BLaER1 treated with 17β-estradiol and CSF1 and Interleukin-3, amounts not matched to agents 10 nM and 100 nM (cell line): ENCODE measurements at regions not wholly inside any gene's neighbourhood (a gene's known extent, or its start where the extent isn't known, plus 50 kb on each side); places are given as distances from the start of the nearest gene placed in this dataset.

ENCODE experiments used
- H3K27ac ChIP-seq, 11 experiments: shearing (Covaris generic); formaldehyde crosslinking; 2 replicates each; pipeline ENCODE4 v1.8.1; 2022
- H3K27me3 ChIP-seq, 11 experiments: shearing (Covaris generic); formaldehyde crosslinking; 2 replicates each; pipeline ENCODE4 v1.8.1; 2022
- H3K36me3 ChIP-seq, 11 experiments: shearing (Covaris generic); formaldehyde crosslinking; 2 replicates each; pipeline ENCODE4 v1.8.1; 2022
- H3K4me1 ChIP-seq, 10 experiments: shearing (Covaris generic); formaldehyde crosslinking; 2 replicates each; pipeline ENCODE4 v1.8.1; 2022
- H3K4me2 ChIP-seq, 11 experiments: shearing (Covaris generic); formaldehyde crosslinking; 2 replicates each; pipeline ENCODE4 v1.8.1; 2022
- H3K4me3 ChIP-seq, 10 experiments: shearing (Covaris generic); formaldehyde crosslinking; 2 replicates each; pipeline ENCODE4 v1.8.1; 2022
- H3K9ac ChIP-seq, 11 experiments: shearing (Covaris generic); formaldehyde crosslinking; 2 replicates each; pipeline ENCODE4 v1.8.1; 2022
- H3K9me3 ChIP-seq, 11 experiments: shearing (Covaris generic); formaldehyde crosslinking; replicated peaks in 1 of 11; 2 replicates each; pipeline ENCODE4 v1.8.1; 2022
- H4K20me1 ChIP-seq, 11 experiments: shearing (Covaris generic); formaldehyde crosslinking; 2 replicates each; pipeline ENCODE4 v1.8.1; 2022
- Cebpa-rat ChIP-seq, 11 experiments: shearing (Covaris generic); IDR thresholded peaks; 2 replicates each; pipeline ENCODE4 v1.8.1; 2022

DNA sequence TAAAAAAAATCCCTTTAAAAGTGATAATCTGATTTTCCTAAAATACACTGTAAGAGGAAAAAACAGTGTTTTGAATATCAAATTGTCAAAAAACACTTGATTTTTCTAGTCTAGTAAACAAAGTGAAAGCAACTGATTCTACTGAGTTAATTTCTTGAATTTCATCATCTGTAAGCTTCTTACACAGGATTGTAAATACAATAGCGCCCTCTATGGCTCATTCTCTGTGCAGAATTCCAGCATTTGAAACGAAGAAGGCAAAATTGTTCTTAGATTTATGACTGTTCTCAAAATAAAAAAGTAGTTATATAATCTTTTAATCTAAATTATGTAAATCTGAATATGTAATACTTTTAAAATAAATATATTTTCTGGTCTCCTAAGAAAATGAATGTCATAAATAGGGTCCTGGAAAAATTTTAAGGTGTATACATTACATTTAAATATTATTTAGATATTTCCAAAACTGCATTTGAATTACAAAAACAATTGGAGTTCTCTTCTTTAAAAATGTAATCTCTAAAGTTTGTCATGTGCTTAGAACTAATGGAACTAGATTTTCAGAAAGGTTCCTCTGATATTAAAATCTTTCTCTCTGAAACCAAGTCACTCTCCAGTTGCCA is 176.9 kb upstream of the MC4R start:
- Histone ChIP-seq H3K27ac (no peak overlapping the region), H3K4me3 (no peak overlapping the region), H3K9ac (no peak overlapping the region), H3K4me2 (no peak overlapping the region), H3K4me1 (no peaks in the 10 kb centered on the region), H3K9me3 (peaks cover 0 to 13% (median 6%) of the 10 kb centered on the region in 11 experiments; a peak in 8 of 22 replicates), H4K20me1 (no peaks in the 10 kb centered on the region), H3K27me3 (no peaks in the 10 kb centered on the region), H3K36me3 (no peaks in the 10 kb centered on the region)
- no peak for TF ChIP-seq Cebpa-rat (IDR thresholded peaks at IDR 0.05)

GRCh38 chr18:60552948-60553347 is 180.4 kb upstream of the MC4R start:
- no peak for TF ChIP-seq Cebpa-rat (IDR thresholded peaks at IDR 0.05)
- H3K4me1 ChIP-seq, result 0 out of 20 replicates have a peak, but pooled peaks cover 0 to 3% (median 0%) of the 10 kb centered on the region in 10 experiments
- H3K27ac ChIP-seq, result no peak overlapping the region
- no peak overlapping the region for H3K4me3 ChIP-seq
- no peak overlapping the region for H3K9ac ChIP-seq
- H3K36me3 ChIP-seq, result no peaks in the 10 kb centered on the region
- H3K4me2 ChIP-seq, result no peak overlapping the region
- no peaks in the 10 kb centered on the region for H4K20me1 ChIP-seq
- no peaks in the 10 kb centered on the region for H3K27me3 ChIP-seq
- peaks cover 0 to 25% (median 17%) of the 10 kb centered on the region in 11 experiments; a peak in 15 of 22 replicates for H3K9me3 ChIP-seq

- Histone ChIP-seq H3K4me1 (0 out of 20 replicates have a peak, but pooled peaks cover 0 to 3% (median 0%) of the 10 kb centered on the region in 10 experiments), H3K4me3 (no peak overlapping the region), H3K27me3 (no peaks in the 10 kb centered on the region), H3K36me3 (no peaks in the 10 kb centered on the region), H3K4me2 (no peak overlapping the region), H4K20me1 (no peaks in the 10 kb centered on the region), H3K27ac (no peak overlapping the region), H3K9ac (no peak overlapping the region), H3K9me3 (peaks cover 0 to 25% (median 17%) of the 10 kb centered on the region in 11 experiments; a peak in 15 of 22 replicates)
- no peak for TF ChIP-seq Cebpa-rat (IDR thresholded peaks at IDR 0.05)
These were observed 182.4 kb upstream of the MC4R start for GRCh38 chr18:60554967-60555366.

DNA sequence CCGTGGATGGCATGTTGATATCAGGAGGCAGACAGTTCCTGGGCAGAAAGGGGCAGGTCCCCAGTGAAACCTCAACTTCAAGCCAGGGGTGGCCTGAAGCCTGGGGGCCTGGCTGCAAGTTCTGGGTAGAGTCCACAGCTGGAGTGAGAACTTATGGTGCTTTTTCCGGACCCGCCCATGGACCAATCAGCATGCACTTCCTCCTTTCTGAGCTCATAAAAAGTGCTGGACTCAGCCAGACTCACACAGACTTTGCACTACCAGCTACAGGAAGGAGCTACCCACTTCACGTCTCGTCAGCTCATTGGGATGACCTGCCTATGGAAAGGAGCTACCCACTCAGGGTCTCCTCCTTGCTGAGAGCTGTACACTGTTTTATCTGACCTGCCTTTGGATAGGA is 183.1 kb upstream of the MC4R start:
- Histone ChIP-seq H3K27ac (no peak overlapping the region), H3K9ac (no peak overlapping the region), H4K20me1 (no peaks in the 10 kb centered on the region), H3K27me3 (no peaks in the 10 kb centered on the region), H3K4me3 (no peak overlapping the region), H3K4me1 (0 out of 20 replicates have a peak, but pooled peaks cover 0 to 3% (median 0%) of the 10 kb centered on the region in 10 experiments), H3K9me3 (peaks cover 0 to 25% (median 17%) of the 10 kb centered on the region in 11 experiments; a peak in 15 of 22 replicates), H3K36me3 (no peaks in the 10 kb centered on the region), H3K4me2 (no peak overlapping the region)
- TF ChIP-seq Cebpa-rat (IDR thresholded peaks at IDR 0.05), result no peak

GRCh38 chr18:60556326-60556725 is 183.8 kb upstream of the MC4R start:
- H3K4me3 ChIP-seq, result no peak overlapping the region
- H3K27me3 ChIP-seq, result no peaks in the 10 kb centered on the region
- TF ChIP-seq Cebpa-rat (IDR thresholded peaks at IDR 0.05), result no peak
- H3K27ac ChIP-seq, result no peak overlapping the region
- no peaks in the 10 kb centered on the region for H3K36me3 ChIP-seq
- 0 out of 20 replicates have a peak, but pooled peaks cover 0 to 3% (median 0%) of the 10 kb centered on the region in 10 experiments for H3K4me1 ChIP-seq
- H4K20me1 ChIP-seq, result no peaks in the 10 kb centered on the region
- H3K9me3 ChIP-seq, result peaks cover 0 to 25% (median 17%) of the 10 kb centered on the region in 11 experiments; a peak in 15 of 22 replicates
- H3K9ac ChIP-seq, result no peak overlapping the region
- no peak overlapping the region for H3K4me2 ChIP-seq

- no peak overlapping the region for H3K27ac ChIP-seq
- H3K27me3 ChIP-seq, result no peaks in the 10 kb centered on the region
- H3K9ac ChIP-seq, result no peak overlapping the region
- peaks cover 0 to 14% (median 10%) of the 10 kb centered on the region in 11 experiments; a peak in 14 of 22 replicates for H3K9me3 ChIP-seq
- H4K20me1 ChIP-seq, result no peaks in the 10 kb centered on the region
- no peak for TF ChIP-seq Cebpa-rat (IDR thresholded peaks at IDR 0.05)
- no peak overlapping the region for H3K4me3 ChIP-seq
- no peaks in the 10 kb centered on the region for H3K36me3 ChIP-seq
- H3K4me1 ChIP-seq, result 0 out of 20 replicates have a peak, but pooled peaks cover 0 to under 1% (median 0%) of the 10 kb centered on the region in 10 experiments
- no peak overlapping the region for H3K4me2 ChIP-seq
These were observed 187.5 kb upstream of the MC4R start for GRCh38 chr18:60560071-60560470.

DNA sequence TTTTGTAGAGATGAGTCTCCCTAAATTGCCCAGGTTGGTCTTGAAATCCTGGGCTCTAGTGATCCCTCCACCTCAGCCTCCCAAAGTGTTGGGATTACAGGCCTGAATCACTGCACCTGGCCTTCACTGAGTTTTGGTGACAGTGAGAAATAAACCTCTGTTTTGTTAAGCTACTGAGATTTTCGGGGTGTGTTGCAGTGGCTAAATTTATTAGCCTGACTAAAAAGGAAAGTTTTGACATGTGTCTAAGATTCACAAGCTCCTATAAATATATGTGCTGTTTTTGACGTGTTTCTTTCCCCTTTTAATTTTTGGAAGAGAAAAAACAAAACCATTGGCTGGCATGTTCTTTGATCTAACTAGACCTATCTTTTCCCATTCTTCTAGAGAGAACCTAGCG is 190.5 kb upstream of the MC4R start:
- no peak for TF ChIP-seq Cebpa-rat (IDR thresholded peaks at IDR 0.05)
- Histone ChIP-seq H3K4me3 (no peak overlapping the region), H3K9me3 (no peaks in the 10 kb centered on the region), H3K36me3 (no peaks in the 10 kb centered on the region), H4K20me1 (no peaks in the 10 kb centered on the region), H3K27ac (no peak overlapping the region), H3K4me2 (no peak overlapping the region), H3K9ac (no peak overlapping the region), H3K27me3 (no peaks in the 10 kb centered on the region), H3K4me1 (peaks cover 10 to 16% (median 14%) of the 10 kb centered on the region in 10 experiments)

GRCh38 chr18:60568220-60568619 is 195.6 kb upstream of the MC4R start:
- Histone ChIP-seq H4K20me1 (no peaks in the 10 kb centered on the region), H3K9ac (no peak overlapping the region), H3K4me3 (no peak overlapping the region), H3K4me2 (peak overlapping the region; percentile 29 to 80 (median 67)), H3K4me1 (peaks cover 19 to 25% (median 22%) of the 10 kb centered on the region in 10 experiments), H3K27ac (peak overlapping the region in 5 of 11 experiments; percentile 4 to 44 (median 20); a peak in 6 of 22 replicates), H3K9me3 (peaks cover 0 to 3% (median 0%) of the 10 kb centered on the region in 11 experiments; a peak in 1 of 22 replicates), H3K36me3 (no peaks in the 10 kb centered on the region), H3K27me3 (no peaks in the 10 kb centered on the region)
- TF ChIP-seq Cebpa-rat (IDR thresholded peaks at IDR 0.05), result no peak

GRCh38 chr18:60570172-60570571 is 197.6 kb upstream of the MC4R start:
- peak in 3 of 11 experiments; percentile 24 to 68 (median 28); a peak in 3 of 22 replicates for TF ChIP-seq Cebpa-rat (IDR thresholded peaks at IDR 0.05)
- Histone ChIP-seq H3K36me3 (no peaks in the 10 kb centered on the region), H3K4me3 (no peak overlapping the region), H3K9ac (no peak overlapping the region), H3K27me3 (no peaks in the 10 kb centered on the region), H4K20me1 (no peaks in the 10 kb centered on the region), H3K4me1 (peaks cover 19 to 25% (median 22%) of the 10 kb centered on the region in 10 experiments), H3K27ac (no peak overlapping the region), H3K4me2 (no peak overlapping the region), H3K9me3 (peaks cover 0 to 4% (median 0%) of the 10 kb centered on the region in 11 experiments; a peak in 1 of 22 replicates)
